Activated CD8-positive, alpha-beta T cell treated with anti-CD3 and anti-CD28 coated beads for 36 hours (primary cell): ENCODE measurements at regions not wholly inside any gene's neighbourhood (a gene's known extent, or its start where the extent isn't known, plus 50 kb on each side); places are given as distances from the start of the nearest gene placed in this dataset.

Experiments
- ATAC-seq: fragments of 200-7000 bp; cut with Tn5 transposase; one replicate; pipeline ENCODE4 v1.10.0; 2021; ENCODE audit warnings: mild to moderate bottlenecking, moderate library complexity
- CTCF ChIA-PET: fragments of 350-600 bp; sonication (Branson Sonifier 250); formaldehyde crosslinking; loops from one replicate; lab custom pipeline; 2021; ENCODE audit warnings: antibody characterized with exemption; lab: Charles Lee
- POLR2A ChIA-PET: fragments of 350-600 bp; sonication (Branson Sonifier 250); formaldehyde crosslinking; loops from one replicate; lab custom pipeline; 2021; ENCODE audit warnings: antibody characterized with exemption; lab: Charles Lee
- DNase-seq: peaks from one replicate; pipeline ENCODE4 v3.0.0-alpha.2; 2020
- H3K27ac Mint-ChIP-seq: one replicate; pipeline ENCODE4 v1.8.0; 2021; ENCODE audit warnings: mild to moderate bottlenecking, mixed read lengths
- H3K27me3 Mint-ChIP-seq: one replicate; pipeline ENCODE4 v1.8.0; 2021; ENCODE audit warnings: mixed read lengths
- H3K36me3 Mint-ChIP-seq: one replicate; pipeline ENCODE4 v1.8.0; 2021; ENCODE audit warnings: low read depth, mixed read lengths
- H3K4me1 Mint-ChIP-seq: one replicate; pipeline ENCODE4 v1.8.0; 2021; ENCODE audit warnings: low read depth, mixed read lengths
- H3K4me3 Mint-ChIP-seq: one replicate; pipeline ENCODE4 v1.8.0; 2021; ENCODE audit warnings: mild to moderate bottlenecking, moderate library complexity, mixed read lengths
- H3K9me3 Mint-ChIP-seq: one replicate; pipeline ENCODE4 v1.8.0; 2021; ENCODE audit warnings: mixed read lengths
- intact Hi-C: fragments of 100-400 bp; cut with micrococcal nuclease; formaldehyde crosslinking; loops from one replicate; pipeline ENCODE4 v1.10.0; 2022
- TF ChIP-seq, protein P1 (sequence below): fragments of 200-600 bp; IDR thresholded peaks from one replicate; pipeline ENCODE4 v1.8.0; 2022; ENCODE audit warnings: antibody characterized with exemption, mild to moderate bottlenecking

DNA sequence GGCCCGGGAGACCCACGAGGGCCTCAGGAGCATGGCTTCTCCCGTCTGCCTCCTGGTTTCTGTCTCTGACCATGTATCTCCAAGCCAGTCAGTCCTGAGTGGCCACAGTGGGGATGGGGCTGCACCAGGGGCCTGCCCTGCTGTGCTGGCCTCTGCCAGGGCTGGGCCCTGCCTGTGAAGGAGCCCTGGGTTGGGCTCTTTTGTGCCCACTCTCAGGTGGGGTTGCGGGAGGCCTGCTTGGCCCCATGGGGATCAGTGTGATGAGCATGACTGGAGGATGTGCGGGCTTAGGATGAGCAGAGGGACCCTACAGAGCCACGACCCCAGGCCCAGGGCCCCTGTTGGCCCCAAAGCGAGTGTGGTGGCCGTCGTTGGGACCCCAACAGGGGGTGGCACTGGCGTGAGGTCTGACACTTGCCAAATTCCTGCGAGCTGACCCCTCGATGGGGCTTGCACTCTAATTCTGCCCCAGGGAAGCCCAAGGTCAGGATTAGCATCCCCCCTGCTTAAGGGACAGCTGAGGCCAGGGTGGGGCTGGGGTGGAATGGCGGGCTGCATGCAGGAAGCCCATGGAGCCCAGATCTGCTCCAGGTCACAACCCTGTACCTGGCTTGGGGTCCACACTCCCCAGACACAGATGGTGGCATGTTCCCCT is 90.0 kb upstream of the BHLHE23 start:
- H3K4me3 Mint-ChIP-seq = no peak overlapping the region

DNA sequence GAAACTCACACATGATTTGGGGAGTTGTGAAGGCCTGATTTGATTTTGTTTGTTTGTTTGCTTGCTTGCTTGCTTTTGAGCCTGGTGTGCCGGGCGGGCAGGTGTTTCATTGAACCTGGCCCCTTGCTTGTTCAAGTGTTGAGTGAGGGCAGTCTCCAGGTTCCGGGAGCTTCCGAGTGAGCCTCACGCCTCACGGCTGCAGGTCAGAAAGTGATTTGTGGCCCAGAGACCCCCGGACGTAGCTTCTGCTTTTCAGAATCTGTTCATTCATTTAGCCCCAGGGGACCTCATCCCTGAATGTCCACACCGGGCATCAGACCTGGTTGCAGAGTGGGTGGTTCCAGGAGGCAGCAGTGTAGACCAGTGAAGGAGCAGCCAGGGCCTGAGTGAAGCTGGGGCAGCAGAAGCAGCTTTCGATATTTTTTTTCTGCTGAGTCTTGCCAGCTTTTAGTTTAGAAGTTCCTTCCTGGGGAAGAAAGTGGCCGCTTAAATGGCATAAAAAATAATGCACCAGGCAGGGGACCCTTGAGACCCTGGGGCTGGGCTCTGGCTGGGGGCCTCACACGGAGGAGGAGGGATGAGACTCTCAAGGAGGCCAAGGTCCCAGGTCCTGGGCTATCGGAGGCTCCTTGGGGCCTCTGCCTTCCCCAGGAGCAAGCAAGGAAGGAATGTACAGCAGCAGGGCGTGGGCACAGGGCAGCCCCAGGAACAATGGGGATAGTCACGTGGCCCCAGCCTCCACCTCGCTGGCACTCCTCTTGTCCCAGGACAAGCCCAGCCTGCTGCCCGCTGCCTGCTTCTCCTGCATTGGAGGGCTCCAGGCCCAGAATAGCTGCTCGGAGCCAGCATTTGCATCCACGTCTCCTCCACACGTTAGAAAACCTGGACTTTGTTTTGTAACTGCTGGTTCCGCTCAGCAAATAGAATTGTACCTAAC is 89.2 kb upstream of the BHLHE23 start:
- TF ChIP-seq, protein P1, sequence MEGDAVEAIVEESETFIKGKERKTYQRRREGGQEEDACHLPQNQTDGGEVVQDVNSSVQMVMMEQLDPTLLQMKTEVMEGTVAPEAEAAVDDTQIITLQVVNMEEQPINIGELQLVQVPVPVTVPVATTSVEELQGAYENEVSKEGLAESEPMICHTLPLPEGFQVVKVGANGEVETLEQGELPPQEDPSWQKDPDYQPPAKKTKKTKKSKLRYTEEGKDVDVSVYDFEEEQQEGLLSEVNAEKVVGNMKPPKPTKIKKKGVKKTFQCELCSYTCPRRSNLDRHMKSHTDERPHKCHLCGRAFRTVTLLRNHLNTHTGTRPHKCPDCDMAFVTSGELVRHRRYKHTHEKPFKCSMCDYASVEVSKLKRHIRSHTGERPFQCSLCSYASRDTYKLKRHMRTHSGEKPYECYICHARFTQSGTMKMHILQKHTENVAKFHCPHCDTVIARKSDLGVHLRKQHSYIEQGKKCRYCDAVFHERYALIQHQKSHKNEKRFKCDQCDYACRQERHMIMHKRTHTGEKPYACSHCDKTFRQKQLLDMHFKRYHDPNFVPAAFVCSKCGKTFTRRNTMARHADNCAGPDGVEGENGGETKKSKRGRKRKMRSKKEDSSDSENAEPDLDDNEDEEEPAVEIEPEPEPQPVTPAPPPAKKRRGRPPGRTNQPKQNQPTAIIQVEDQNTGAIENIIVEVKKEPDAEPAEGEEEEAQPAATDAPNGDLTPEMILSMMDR = no peak
- H3K9me3 Mint-ChIP-seq = no peaks in the 10 kb centered on the region
- peaks cover 3% of the 10 kb centered on the region for H3K4me1 Mint-ChIP-seq
- CTCF ChIA-PET = no interaction called here
- peaks cover 7% of the 10 kb centered on the region for H3K27me3 Mint-ChIP-seq
- H3K27ac Mint-ChIP-seq = no peak overlapping the region
- no peak for DNase-seq
- no peak overlapping the region for H3K4me3 Mint-ChIP-seq
- POLR2A ChIA-PET = no interaction called here
- no peaks in the 10 kb centered on the region for H3K36me3 Mint-ChIP-seq
- no peak for ATAC-seq
- intact Hi-C loops = no loop called here

More for the DNA sequence above, 90.0 kb upstream of the BHLHE23 start:
- ChIA-PET CTCF (no interaction called here), POLR2A (no interaction called here)
- TF ChIP-seq, protein P1 = no peak
- no peaks in the 10 kb centered on the region for H3K9me3 Mint-ChIP-seq
- no peaks in the 10 kb centered on the region for H3K36me3 Mint-ChIP-seq
- peaks cover 2% of the 10 kb centered on the region for H3K27me3 Mint-ChIP-seq
- intact Hi-C loops = no loop called here
- DNase-seq = no peak
- ATAC-seq = no peak
- peaks cover 2% of the 10 kb centered on the region for H3K4me1 Mint-ChIP-seq
- H3K27ac Mint-ChIP-seq = no peak overlapping the region

- CTCF ChIA-PET = no interaction called here
- intact Hi-C loops = no loop called here
- Mint-ChIP-seq H3K36me3 (no peaks in the 10 kb centered on the region), H3K4me1 (peaks cover 3% of the 10 kb centered on the region), H3K27ac (no peak overlapping the region), H3K4me3 (no peak overlapping the region), H3K9me3 (no peaks in the 10 kb centered on the region), H3K27me3 (peaks cover 7% of the 10 kb centered on the region)
- TF ChIP-seq, protein P1 = no peak
- ATAC-seq (no peak), DNase-seq (no peak)
- POLR2A ChIA-PET = no interaction called here
These were observed 88.2 kb upstream of the BHLHE23 start for GRCh38 chr20:63094767-63095499.

- POLR2A ChIA-PET = no interaction called here
These were observed 87.4 kb upstream of the BHLHE23 start for GRCh38 chr20:63093966-63094766.

More at GRCh38 chr20:63093966-63094766, 87.4 kb upstream of the BHLHE23 start:
- Mint-ChIP-seq H3K27ac (no peak overlapping the region), H3K4me1 (peaks cover 3% of the 10 kb centered on the region), H3K4me3 (no peak overlapping the region), H3K27me3 (peaks cover 7% of the 10 kb centered on the region), H3K9me3 (no peaks in the 10 kb centered on the region), H3K36me3 (no peaks in the 10 kb centered on the region)
- ATAC-seq (no peak), DNase-seq (no peak)
- intact Hi-C loops = no loop called here
- TF ChIP-seq, protein P1 = no peak
- CTCF ChIA-PET = no interaction called here
